HG02973 (cell line): ENCODE measurements at regions not wholly inside any gene's neighbourhood (a gene's known extent, or its start where the extent isn't known, plus 50 kb on each side); places are given as distances from the start of the nearest gene placed in this dataset.

Source experiments
- ATAC-seq: cut with Tn5 transposase; IDR thresholded peaks from one replicate; pipeline ENCODE4 v1.9.1; 2021; ENCODE audit warnings: moderate library complexity; ENCODE audit not compliant: unreplicated experiment

GRCh38 chr13:99828123-99828522 is 143.4 kb downstream of the ZIC5 start:
- ATAC-seq: no peak

DNA sequence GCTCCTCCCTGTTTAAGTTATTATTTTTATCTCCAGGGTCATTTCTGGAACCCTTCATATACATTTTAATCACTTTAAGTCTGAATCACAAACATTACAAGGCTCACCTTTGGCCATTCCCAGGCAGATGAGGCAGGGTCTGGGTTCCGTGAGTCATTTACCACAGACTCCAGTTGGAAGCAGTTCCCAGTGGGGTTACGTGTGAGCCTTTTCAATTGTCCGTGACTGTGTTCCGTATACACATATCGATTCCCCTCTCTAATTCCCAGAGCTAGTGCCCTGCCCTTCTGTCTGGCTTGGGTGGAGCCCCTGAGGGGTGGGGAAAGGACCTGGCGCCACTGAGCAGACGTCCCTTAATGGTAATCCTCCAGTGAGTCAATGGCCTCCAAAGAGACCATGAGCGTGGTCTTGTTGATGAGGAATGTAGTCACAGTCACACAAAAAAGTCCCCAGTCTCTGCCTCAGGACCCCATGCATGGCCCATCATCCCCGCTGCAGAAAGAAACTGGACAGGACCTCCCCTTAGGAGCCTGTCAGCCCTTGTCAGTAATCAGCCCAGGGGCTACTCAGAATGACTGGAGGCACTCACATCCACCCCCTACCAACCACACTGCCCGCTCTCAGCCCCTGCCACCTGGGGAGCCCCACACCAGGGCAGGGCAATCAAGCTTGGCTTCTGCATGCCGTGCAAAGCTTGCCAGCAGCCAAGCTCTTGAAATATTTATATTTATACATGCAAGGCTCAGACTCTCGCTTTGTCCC is 144.4 kb downstream of the ZIC5 start:
- no peak for ATAC-seq

DNA sequence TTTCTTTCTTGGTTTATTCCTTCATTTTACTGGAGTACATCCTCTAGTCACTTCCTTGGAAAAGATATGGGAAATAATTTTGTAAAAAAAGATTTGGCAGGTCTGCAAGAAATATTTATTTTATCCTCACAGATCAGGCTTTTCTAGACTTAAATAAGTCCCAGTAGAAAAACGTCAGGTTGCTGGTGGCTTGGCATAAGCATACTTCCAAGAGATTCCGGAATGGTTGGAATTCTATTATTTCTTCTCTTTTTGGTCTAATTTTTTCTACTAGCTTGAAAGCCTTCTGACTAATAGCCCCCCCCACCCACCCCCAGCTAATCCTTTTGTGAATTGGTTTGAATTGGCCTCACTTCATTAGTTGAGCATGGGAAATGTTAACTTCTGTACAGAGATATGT is 147.6 kb downstream of the ZIC5 start:
- no peak for ATAC-seq

DNA sequence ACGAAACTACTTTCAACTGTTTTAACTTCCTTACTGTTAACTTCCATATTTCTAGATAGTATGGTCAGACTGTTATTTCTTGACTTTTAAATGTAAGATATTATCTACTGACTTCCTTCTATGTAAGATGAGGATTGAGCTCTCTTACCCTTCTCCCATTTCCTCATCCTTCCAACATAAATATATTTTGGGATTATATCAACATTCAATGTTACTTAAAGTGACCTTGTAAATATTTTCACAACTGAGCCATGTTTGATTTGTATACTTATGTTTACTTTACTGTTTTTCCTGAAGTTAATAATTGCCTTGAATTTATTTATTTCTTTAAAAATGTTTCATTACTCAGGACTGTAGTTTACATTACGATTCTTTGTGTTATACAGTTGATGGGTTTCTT is 148.7 kb downstream of the ZIC5 start:
- no peak for ATAC-seq

GRCh38 chr13:99821741-99822140 is 149.8 kb downstream of the ZIC5 start:
- no peak for ATAC-seq

DNA sequence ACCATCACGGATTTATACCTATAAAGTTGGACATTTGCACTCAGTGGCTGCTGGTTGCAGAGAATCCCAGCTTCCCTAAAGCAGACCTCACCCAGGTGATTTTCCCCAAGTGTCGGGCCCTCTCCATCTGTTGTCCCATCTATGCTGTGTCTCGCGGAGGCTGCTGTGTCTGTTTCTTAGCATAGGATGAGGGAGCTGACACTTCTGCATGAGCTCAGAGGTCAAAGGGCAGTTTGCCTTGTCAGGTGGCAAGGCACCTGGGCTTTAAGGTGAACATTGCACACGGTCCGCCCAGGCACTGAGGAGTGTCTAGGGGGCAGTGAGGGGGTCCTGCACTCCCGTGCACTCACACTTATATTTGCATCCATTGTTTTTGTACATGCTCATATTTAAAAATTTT is 151.6 kb downstream of the ZIC5 start:
- no peak for ATAC-seq

DNA sequence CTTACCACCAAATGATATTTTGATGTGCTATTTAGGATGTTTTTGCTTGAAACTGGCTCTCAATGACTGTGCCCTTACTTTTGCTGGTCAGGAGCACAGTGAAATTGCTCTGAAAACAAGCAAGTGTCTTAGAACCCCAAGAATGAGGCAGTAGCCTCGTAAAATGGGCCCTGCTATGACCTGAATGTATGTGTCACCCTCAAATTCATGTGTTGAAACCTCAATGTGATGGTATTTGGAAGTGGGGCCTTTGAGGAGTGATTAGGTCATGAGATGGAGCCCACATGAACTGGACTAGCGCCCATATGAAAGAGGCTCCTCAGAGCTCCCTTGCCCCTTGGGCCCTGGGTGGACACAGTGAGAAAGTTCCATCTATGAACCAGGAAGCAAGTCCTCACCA is 155.2 kb downstream of the ZIC5 start:
- no peak for ATAC-seq

GRCh38 chr13:99813336-99814095 is 158.1 kb downstream of the ZIC5 start:
- no peak for ATAC-seq

GRCh38 chr13:99812625-99813024 is 158.9 kb downstream of the ZIC5 start:
- ATAC-seq: no peak

DNA sequence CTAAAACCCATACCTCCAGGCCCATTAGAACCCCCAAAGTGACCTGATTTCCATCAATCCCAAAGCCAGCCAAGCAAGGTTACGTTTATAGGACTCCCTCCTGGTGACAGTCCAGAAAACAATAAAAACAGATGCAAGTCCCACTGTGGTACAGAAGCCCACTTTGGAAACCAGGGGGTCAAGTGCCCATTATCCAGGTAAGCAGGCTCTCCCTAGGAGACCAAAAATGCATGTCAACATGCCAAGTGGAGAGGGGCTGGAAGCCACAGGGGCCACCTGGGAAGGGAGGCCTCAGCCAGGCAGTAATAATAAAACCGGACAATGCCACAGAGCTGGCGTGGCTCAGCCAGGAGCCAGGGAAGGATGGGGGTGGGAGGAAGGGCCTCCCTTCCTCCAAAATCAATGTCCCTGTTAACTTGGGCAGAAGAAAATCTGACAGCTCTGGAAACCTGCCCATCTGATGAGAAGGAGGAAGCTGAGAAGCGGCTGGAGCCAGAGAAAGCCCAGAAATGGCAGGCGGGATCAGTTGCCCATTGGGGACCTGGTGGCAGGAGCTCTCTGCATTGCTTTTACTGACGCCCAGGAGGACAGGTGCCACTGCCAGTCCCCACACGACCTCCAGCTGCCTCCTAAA is 160.4 kb downstream of the ZIC5 start:
- ATAC-seq: no peak

GRCh38 chr13:99809926-99810325 is 161.6 kb downstream of the ZIC5 start:
- no peak for ATAC-seq

DNA sequence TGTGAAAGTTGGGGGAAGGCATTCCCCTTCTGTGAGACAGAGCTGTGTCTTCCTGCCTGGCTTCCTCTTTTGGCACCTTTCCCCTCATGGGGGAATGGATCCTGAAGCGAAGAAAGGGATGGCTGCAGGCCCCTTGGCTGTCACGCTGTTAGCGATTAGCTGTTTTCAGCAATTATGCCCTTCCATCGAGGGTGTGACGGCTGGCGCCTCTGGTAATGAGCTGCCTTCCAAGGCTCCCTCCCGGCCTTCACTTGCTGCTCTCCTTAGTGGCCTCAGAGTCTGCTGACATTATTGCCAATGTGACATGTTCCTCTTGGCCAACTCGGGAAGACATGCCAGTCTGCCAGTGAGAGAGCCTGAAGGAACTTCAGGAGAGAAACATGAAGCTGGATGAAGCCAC is 162.1 kb downstream of the ZIC5 start:
- no peak for ATAC-seq

- ATAC-seq: no peak
These were observed 162.8 kb downstream of the ZIC5 start for GRCh38 chr13:99808786-99809185.

DNA sequence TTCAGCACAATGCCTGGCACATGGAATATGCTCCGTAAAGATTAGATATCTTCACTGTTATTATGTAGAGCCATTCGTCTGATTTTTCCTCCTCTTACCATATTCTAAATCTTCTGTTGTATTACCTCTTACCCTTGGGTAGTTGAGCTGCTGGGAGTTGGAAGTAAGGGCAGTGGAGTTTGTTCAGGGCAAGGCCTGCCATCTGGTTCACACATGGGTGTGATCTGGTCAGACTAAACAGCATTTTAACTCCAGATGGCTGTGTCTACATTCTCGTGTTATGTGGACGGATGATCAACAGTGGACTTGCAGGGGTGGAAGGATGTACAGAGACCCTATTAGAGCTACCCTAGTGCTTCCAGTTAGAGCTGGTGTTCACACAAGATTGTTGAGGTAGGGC is 164.9 kb downstream of the ZIC5 start:
- no peak for ATAC-seq

DNA sequence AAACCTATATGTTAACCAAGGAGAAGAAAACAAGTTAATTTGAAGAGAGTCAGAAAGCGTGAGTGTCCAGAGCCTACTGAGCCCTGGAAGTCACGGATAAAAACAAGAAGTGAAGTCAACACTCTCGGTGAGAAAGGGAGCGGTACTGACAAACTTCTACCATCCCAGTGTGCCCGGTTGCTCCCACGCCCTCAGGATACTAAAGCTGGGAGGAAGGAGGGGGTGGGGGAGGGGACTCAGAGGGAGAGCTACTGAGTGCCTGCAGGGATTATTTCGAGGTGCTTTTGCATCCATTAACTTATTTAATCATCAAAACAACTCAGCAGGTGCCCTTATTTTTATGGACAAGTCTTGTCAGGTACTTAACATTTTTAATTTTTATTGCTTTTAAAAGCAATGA is 166.2 kb downstream of the ZIC5 start:
- no peak for ATAC-seq

DNA sequence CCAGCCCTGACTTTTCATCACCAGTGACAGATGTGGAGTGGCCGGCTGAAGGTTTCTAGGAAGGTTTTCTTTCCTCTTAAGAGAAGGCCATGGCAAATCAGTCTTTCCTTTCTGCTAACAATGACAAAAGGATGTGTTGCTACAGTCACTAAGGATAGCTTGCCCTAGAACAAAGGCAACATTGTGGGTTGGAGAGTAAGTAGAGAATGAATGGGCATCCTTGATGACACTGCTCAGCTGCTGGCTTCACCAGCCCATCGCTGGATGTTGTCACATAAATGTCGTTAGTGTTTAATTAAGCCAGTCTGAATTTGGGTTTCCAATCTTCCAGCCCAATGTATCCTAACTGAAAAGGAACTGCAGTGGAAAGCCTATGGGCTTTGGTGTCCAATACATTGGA is 168.4 kb downstream of the ZIC5 start:
- ATAC-seq: no peak

- no peak for ATAC-seq
These were observed 169.2 kb downstream of the ZIC5 start for GRCh38 chr13:99802416-99802815.

DNA sequence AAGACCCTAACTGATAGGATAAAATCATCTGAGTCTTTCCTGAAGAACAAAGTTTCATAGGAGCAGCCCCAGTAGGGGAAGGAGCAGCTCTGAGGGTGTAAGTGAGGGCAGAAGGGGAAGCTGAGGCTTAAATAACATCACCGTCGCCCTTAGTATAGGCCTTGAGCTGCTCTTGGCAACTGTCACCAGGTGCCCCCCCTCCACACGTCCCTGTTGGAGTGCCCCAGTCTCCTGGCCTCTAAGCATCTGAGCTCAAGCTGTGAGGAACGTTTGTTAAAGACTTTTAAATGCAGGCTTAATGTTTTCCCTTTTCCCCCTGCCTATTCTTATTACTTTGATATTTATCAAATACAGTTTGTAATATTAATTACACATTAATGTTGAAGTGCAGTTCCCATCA is 170.6 kb downstream of the ZIC5 start:
- ATAC-seq: no peak

DNA sequence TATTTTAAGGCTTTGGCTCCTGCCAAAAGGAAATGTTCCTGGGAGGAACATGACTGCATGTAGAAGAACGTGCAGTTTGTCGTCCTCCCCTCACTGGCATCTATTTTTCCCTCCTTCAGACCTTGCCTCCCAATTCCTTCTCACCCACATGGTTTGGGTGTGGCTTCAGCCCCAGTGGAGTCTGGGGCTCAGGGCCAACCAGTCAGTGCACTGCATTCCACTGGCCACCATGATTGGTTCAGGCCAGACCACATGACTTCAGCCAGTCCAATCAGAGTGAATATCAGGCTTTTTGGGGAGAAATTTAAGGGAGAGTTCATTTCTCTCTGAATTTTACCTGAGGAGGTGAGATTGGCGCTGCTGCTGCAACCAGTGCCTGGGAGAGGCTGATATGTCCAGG is 171.6 kb downstream of the ZIC5 start:
- no peak for ATAC-seq

DNA sequence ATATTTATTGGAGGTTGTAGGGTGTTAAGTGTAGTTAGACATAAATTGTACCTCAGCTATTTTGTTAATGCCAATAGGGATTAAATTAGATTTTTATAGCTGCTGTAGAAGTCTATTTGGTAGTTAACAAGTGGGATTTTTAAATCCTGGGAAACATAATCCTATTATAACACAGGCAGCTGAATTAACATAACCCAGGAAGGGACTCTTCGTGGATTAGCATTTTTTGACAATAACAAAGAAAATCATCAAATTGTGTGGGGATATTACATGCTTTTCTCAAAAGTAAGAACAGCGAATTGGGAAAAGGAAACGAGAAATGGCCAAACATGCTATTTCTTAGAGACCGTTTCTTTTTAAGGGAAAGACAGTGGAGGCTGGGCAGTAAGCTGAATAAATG is 172.8 kb downstream of the ZIC5 start:
- no peak for ATAC-seq

GRCh38 chr13:99797691-99798090 is 173.9 kb downstream of the ZIC5 start:
- no peak for ATAC-seq

DNA sequence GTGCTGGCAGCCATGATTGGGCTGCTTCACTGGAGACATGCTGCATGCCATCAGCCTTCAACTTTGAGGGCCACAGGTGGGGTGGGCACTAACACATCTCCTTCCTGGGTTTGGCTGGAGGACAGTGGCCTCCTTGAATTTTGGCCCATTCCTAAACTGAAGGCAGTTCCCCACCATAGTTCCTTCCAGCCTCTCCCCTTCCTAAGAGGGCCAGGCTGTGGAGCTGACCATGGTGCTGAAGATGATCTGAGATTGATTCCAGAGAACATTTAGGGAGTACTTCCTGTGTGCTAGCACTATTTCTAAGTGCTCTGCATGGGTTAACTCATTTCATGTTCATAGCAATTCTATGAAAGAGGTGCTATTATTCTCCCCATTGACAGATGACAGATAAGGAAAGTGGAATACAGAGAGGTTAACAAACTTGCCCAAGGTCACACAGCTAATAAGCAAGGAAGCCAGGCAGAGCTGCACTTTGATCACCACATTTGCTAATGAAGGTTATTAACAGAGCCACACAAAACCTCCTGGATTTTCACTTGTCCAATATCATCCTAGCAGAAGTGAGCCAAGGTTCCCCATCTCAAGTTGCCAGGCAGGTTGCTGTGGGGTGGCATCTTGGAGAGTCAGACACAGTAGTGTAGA is 175.3 kb downstream of the ZIC5 start:
- ATAC-seq: no peak
